PC-3 (cell line): ENCODE measurements at regions not wholly inside any gene's neighbourhood (a gene's known extent, or its start where the extent isn't known, plus 50 kb on each side); places are given as distances from the start of the nearest gene placed in this dataset.

Experiments
- ATAC-seq: fragments of 200-7000 bp; cut with Tn5 transposase; 2 replicates; pipeline ENCODE4 v1.9.1; 2020; ENCODE audit warnings: mild to moderate bottlenecking, moderate library complexity
- BruUV-seq: library from RNA; stranded (reverse); fragments of 400-500 nt; replicated peaks from 2 replicates; lab custom pipeline; 2021; lab: Mats Ljungman, UMichigan
- CTCF ChIA-PET: fragments of 300-600 bp; sonication (Branson Sonifier 250); formaldehyde crosslinking; loops from one replicate; lab custom pipeline; 2022; ENCODE audit warnings: antibody characterized with exemption; lab: Charles Lee
- POLR2A ChIA-PET: fragments of 300-600 bp; sonication (Branson Sonifier 250); formaldehyde crosslinking; loops from one replicate; lab custom pipeline; 2022; ENCODE audit warnings: antibody characterized with exemption; ENCODE audit not compliant: unreplicated experiment; lab: Charles Lee
- DNase-seq: peaks from one replicate; pipeline ENCODE4 v3.0.0-alpha.2; 2015
- H2AFZ ChIP-seq: fragments of 300-600 bp; sonication (generic); 2 replicates; pipeline ENCODE4 v1.6.0; 2016; ENCODE audit warnings: antibody characterized with exemption, low read length
- H3F3A ChIP-seq: fragments of 300-600 bp; sonication (generic); one replicate; pipeline ENCODE4 v1.6.0; 2017; ENCODE audit warnings: antibody characterized with exemption, low read length, control low read depth, mild to moderate bottlenecking; ENCODE audit not compliant: unreplicated experiment
- H3K27ac ChIP-seq: fragments of 300-600 bp; sonication (generic); 2 replicates; pipeline ENCODE4 v1.5.1; 2016; ENCODE audit warnings: mild to moderate bottlenecking, low read length
- H3K27me3 ChIP-seq: fragments of 300-600 bp; sonication (generic); 2 replicates; pipeline ENCODE4 v1.6.1; 2016; ENCODE audit warnings: low read length, mixed read lengths
- H3K36me3 ChIP-seq: fragments of 300-600 bp; sonication (generic); 2 replicates; pipeline ENCODE4 v1.6.1; 2016; ENCODE audit warnings: low read depth, mixed run types, low read length, mixed read lengths
- H3K4me1 ChIP-seq: fragments of 300-600 bp; sonication (generic); 2 replicates; pipeline ENCODE4 v1.5.1; 2016; ENCODE audit warnings: low read length; ENCODE audit not compliant: insufficient read depth
- H3K4me2 ChIP-seq: fragments of 300-600 bp; sonication (generic); 2 replicates; pipeline ENCODE4 v1.6.0; 2016; ENCODE audit warnings: low read length
- H3K4me3 ChIP-seq: fragments of 300-600 bp; sonication (generic); 2 replicates; pipeline ENCODE4 v1.5.1; 2016; ENCODE audit warnings: mild to moderate bottlenecking, low read length, mixed read lengths
- H3K79me2 ChIP-seq: fragments of 300-600 bp; sonication (generic); 2 replicates; pipeline ENCODE4 v1.6.1; 2017; ENCODE audit warnings: low read length, mixed read lengths
- H3K9ac ChIP-seq: fragments of 300-600 bp; sonication (generic); 2 replicates; pipeline ENCODE4 v1.6.0; 2016; ENCODE audit warnings: mild to moderate bottlenecking, low read length
- H3K9me2 ChIP-seq: fragments of 300-600 bp; sonication (generic); replicated peaks from 2 replicates; pipeline ENCODE4 v1.6.1; 2016; ENCODE audit warnings: mixed run types, low read length, mixed read lengths
- H3K9me3 ChIP-seq: fragments of 300-600 bp; sonication (generic); 2 replicates; pipeline ENCODE4 v1.6.1; 2016; ENCODE audit warnings: low read length, mixed read lengths
- H4K20me1 ChIP-seq: fragments of 300-600 bp; sonication (generic); 2 replicates; pipeline ENCODE4 v1.6.1; 2016; ENCODE audit warnings: low read length, mixed read lengths
- CTCF ChIP-seq: fragments of 300-600 bp; sonication (generic); conservative IDR thresholded peaks from 2 replicates; pipeline ENCODE4 v1.5.1; 2017; ENCODE audit warnings: antibody characterized with exemption, low read depth, mild to moderate bottlenecking, low read length
- EZH2 ChIP-seq: fragments of 300-600 bp; sonication (generic); IDR thresholded peaks from one replicate; pipeline ENCODE4 v1.6.1; 2017; ENCODE audit warnings: antibody characterized with exemption, mild to moderate bottlenecking, low read length; ENCODE audit not compliant: unreplicated experiment
- EZH2phosphoT487 ChIP-seq: fragments of 300-600 bp; sonication (generic); IDR thresholded peaks from 2 replicates; pipeline ENCODE4 v1.6.1; 2018; ENCODE audit warnings: mild to moderate bottlenecking, antibody characterized with exemption, low read length, borderline replicate concordance
- intact Hi-C: fragments of 100-400 bp; cut with micrococcal nuclease; formaldehyde crosslinking; loops from 2 replicates; pipeline ENCODE4 v1.9.0; 2023

- peaks cover 36% of the 10 kb centered on the region for H3K27me3 ChIP-seq
- intact Hi-C loops: no loop called here
- DNase-seq (no peak), ATAC-seq (no peak)
- no peaks in the 10 kb centered on the region for H3K36me3 ChIP-seq
- no peaks in the 10 kb centered on the region for H3K9me2 ChIP-seq
- H3K27ac ChIP-seq: no peak overlapping the region
- no peak overlapping the region for H3K4me3 ChIP-seq
- no peak overlapping the region for H3K9ac ChIP-seq
- TF ChIP-seq CTCF (no peak), EZH2phosphoT487 (no peak), EZH2 (no peak)
- H3K4me1 ChIP-seq: no peaks in the 10 kb centered on the region
- no peaks in the 10 kb centered on the region for H3K9me3 ChIP-seq
- H2AFZ ChIP-seq: no peak overlapping the region
- H3K79me2 ChIP-seq: no peaks in the 10 kb centered on the region
- POLR2A ChIA-PET: no interaction called here
- H3K4me2 ChIP-seq: no peak overlapping the region
- CTCF ChIA-PET: no interaction called here
- H3F3A ChIP-seq: no peaks in the 10 kb centered on the region
- H4K20me1 ChIP-seq: no peaks in the 10 kb centered on the region
- BruUV-seq: no TSS peak
These were observed 67.8 kb upstream of the SALL3 start for GRCh38 chr18:78911751-78912283.

GRCh38 chr18:78912336-78912735, 67.3 kb upstream of the SALL3 start:
- Histone ChIP-seq H3F3A (no peaks in the 10 kb centered on the region), H3K36me3 (no peaks in the 10 kb centered on the region), H3K4me2 (no peak overlapping the region), H3K9ac (no peak overlapping the region), H3K9me2 (no peaks in the 10 kb centered on the region), H2AFZ (no peak overlapping the region), H3K79me2 (no peaks in the 10 kb centered on the region), H3K9me3 (no peaks in the 10 kb centered on the region), H3K4me1 (no peaks in the 10 kb centered on the region), H3K27ac (no peak overlapping the region), H4K20me1 (no peaks in the 10 kb centered on the region), H3K4me3 (no peak overlapping the region), H3K27me3 (peaks cover 36% of the 10 kb centered on the region)
- no TSS peak for BruUV-seq
- TF ChIP-seq EZH2phosphoT487 (no peak), CTCF (no peak), EZH2 (no peak)
- intact Hi-C loops: no loop called here
- POLR2A ChIA-PET: no interaction called here
- CTCF ChIA-PET: no interaction called here
- DNase-seq (no peak), ATAC-seq (no peak)

- no peak overlapping the region for H3K4me3 ChIP-seq
- intact Hi-C loops: no loop called here
- H3K36me3 ChIP-seq: no peaks in the 10 kb centered on the region
- ChIA-PET POLR2A (no interaction called here), CTCF (no interaction called here)
- H3K4me1 ChIP-seq: no peaks in the 10 kb centered on the region
- H3K27ac ChIP-seq: no peak overlapping the region
- no peaks in the 10 kb centered on the region for H3K9me2 ChIP-seq
- no peaks in the 10 kb centered on the region for H3K79me2 ChIP-seq
- no peak overlapping the region for H2AFZ ChIP-seq
- ATAC-seq (no peak), DNase-seq (no peak)
- BruUV-seq: no TSS peak
- H3K9me3 ChIP-seq: no peaks in the 10 kb centered on the region
- H3F3A ChIP-seq: no peaks in the 10 kb centered on the region
- peaks cover 36% of the 10 kb centered on the region for H3K27me3 ChIP-seq
- TF ChIP-seq EZH2phosphoT487 (no peak), EZH2 (no peak), CTCF (no peak)
- no peak overlapping the region for H3K4me2 ChIP-seq
- H4K20me1 ChIP-seq: no peaks in the 10 kb centered on the region
- H3K9ac ChIP-seq: no peak overlapping the region
These were observed 66.8 kb upstream of the SALL3 start for GRCh38 chr18:78912844-78913243.
